ENCODE measurements at regions not wholly inside any gene's neighbourhood (a gene's known extent, or its start where the extent isn't known, plus 50 kb on each side); places are given as distances from the start of the nearest gene placed in this dataset.

GRCh38 chr1:34474566-34474965, 280.3 kb upstream of the GJB5 start:
- no peak overlapping the region for H3K4me3 ChIP-seq (replicated peaks in 1 of 3; ENCODE audit: insufficient read depth in 1 of 3, low read depth in 1 of 3, low read length in 3 of 3)
- H3K4me2 ChIP-seq (ENCODE audit: insufficient read depth, low read length) = no peak overlapping the region
- ChIA-PET POLR2A (no interaction called here), CTCF (no interaction called here)
- H2AFZ ChIP-seq (ENCODE audit: low read depth, low read length) = no peak overlapping the region
- H4K20me1 ChIP-seq (replicated peaks; ENCODE audit: control insufficient read depth, extremely low read depth, insufficient read depth, low read length) = no peaks in the 10 kb centered on the region
- no peaks in the 10 kb centered on the region for H3K9me1 ChIP-seq (replicated peaks; ENCODE audit: control insufficient read depth, extremely low read depth, insufficient read depth, low read length)
- H3K79me2 ChIP-seq (ENCODE audit: control insufficient read depth, insufficient read depth, low read length) = no peaks in the 10 kb centered on the region
- H3K27ac ChIP-seq (ENCODE audit: insufficient read depth, low read depth, low read length) = no peak overlapping the region
- dilution Hi-C loops (cut with MboI; ENCODE audit: extremely low pct_ligation_motif_present, low sequenced_read_pairs) = no loop called here
- DNase-seq (ENCODE audit: low read depth, low spot score) (no peak), FAIRE-seq (no peak)
- intact Hi-C loops (cut with micrococcal nuclease) = no loop called here
- no peaks in the 10 kb centered on the region for H3K27me3 ChIP-seq (ENCODE audit: control insufficient read depth in 2 of 2, insufficient read depth in 2 of 2, low read length in 2 of 2)
- no peaks in the 10 kb centered on the region for H3K4me1 ChIP-seq (ENCODE audit: control insufficient read depth, extremely low read depth, insufficient read depth, low read length)
- BruUV-seq (replicated peaks) = no TSS peak
- no peak for TF ChIP-seq POLR2A (IDR thresholded peaks at IDR 0.05; ENCODE audit: low read depth, low read length)
- TF ChIP-seq EZH2 (IDR thresholded peaks at IDR 0.05; ENCODE audit: borderline replicate concordance, low read depth, low read length, severe bottlenecking) = no peak
- no peak for TF ChIP-seq JUN (IDR thresholded peaks at IDR 0.05; ENCODE audit: borderline replicate concordance, insufficient read depth, insufficient read length, low read depth)
- TF ChIP-seq MAX (IDR thresholded peaks at IDR 0.05; ENCODE audit: insufficient read depth, insufficient read length) = no peak
- no peak for TF ChIP-seq GATA2 (IDR thresholded peaks at IDR 0.05; ENCODE audit: insufficient read depth, insufficient read length, low read depth, low read length)
- no peak for TF ChIP-seq CTCF (IDR thresholded peaks at IDR 0.05; ENCODE audit: extremely low read depth in 1 of 2, insufficient read depth in 1 of 2, low read depth in 1 of 2, low read length in 2 of 2)
- no peak for TF ChIP-seq POLR2AphosphoS5 (IDR thresholded peaks at IDR 0.05; ENCODE audit: insufficient read depth, low read depth, low read length)
- TF ChIP-seq MYC (IDR thresholded peaks at IDR 0.05; ENCODE audit: low read depth, low read length) = no peak
- no peak for TF ChIP-seq FOS (IDR thresholded peaks at IDR 0.05; ENCODE audit: borderline replicate concordance, insufficient read depth, low read length)
- no peaks in the 10 kb centered on the region for H3K36me3 ChIP-seq (ENCODE audit: control insufficient read depth in 2 of 2, extremely low read depth in 1 of 2, insufficient read depth in 2 of 2, low read length in 2 of 2)
- no peaks in the 10 kb centered on the region for H3K9me3 ChIP-seq (replicated peaks; ENCODE audit: control insufficient read depth, insufficient read depth, low read length)
- no peak overlapping the region for H3K9ac ChIP-seq (replicated peaks; ENCODE audit: extremely low read depth, insufficient read depth, low read length)

All from endothelial cell of umbilical vein (primary cell).